HG03196 (cell line): ENCODE measurements at regions not wholly inside any gene's neighbourhood (a gene's known extent, or its start where the extent isn't known, plus 50 kb on each side); places are given as distances from the start of the nearest gene placed in this dataset.

Experiments
- ATAC-seq: cut with Tn5 transposase; IDR thresholded peaks from one replicate; pipeline ENCODE4 v1.9.1; 2021; ENCODE audit not compliant: unreplicated experiment

DNA sequence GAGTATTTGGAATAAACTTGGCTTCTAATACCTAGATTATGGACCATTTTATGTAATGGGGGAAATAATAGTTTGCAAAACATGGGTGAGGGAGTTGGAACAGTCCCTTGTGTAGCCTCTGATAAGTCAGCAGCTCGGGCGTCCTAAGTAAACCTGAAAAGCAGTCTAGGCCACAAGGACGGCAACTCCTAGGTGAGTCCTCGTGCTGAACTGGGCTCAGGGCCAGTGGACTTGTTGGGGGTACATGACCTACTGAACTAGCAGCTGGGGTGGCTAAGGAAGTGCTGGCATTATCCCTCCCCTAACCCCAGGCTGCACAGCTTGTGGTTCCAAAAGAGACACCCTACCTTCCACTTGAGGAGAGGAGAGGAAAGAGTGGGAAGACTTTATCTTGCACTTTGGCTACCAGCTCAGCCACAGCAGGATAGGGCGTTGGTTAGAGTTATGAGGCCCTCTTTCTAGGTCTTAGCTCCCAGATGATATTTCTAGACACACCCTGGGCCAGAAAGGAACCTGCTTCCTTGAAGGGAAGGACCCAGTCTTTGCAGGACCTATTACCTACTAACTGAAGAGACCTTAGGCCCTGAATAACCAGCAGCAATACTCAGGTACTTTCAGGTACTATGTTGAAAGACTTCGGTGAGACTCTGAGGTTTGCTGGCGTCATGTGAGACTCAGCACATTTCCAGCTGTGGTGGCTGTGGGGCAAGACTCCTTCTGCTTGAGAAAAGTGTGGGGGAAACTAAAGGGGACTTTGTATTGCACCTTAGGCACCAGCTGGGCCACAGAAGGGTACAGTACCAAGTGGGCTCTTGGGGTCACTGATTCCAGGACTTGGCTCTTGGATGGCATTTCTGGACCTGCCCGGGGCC is 71.0 kb downstream of the AQP4 start:
- no peak for ATAC-seq

DNA sequence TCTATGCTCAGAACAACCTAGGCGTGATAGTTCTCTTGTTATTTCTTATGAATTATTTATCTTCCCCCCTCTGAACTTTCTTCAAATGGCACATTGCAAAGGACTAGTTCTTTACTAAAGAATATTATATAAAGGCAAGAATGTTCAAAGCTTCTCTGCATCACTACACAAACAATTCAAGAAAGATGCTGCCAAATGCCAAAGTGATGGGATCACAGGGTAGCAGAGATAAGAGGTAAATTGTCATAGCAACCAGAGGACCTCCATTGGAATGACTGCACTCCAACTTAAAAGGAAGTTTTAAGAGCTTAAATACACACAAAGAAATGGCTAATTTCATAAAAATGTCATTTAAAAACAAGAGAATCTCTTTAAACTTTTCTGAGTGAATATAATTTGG is 72.8 kb downstream of the AQP4 start:
- no peak for ATAC-seq

- ATAC-seq: no peak
These were observed 73.8 kb downstream of the AQP4 start for GRCh38 chr18:26791676-26792075.

DNA sequence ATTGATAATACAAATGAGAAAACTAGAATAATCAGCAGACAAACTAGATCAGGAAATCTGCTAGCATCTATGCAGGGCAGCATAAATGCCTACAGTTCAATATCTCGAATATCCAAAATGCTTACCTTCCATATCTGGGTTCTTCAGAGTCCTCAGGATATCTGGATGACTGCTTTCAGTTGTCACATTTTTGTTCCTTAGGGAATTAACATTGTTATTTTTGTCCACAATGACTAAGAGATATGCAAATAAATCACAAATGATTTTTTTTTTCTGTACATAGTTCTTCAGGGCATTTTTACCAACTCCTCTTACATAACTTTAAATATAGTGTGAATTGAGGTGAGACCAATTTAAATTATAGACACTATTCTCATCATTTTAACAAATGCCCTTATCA is 80.9 kb downstream of the AQP4 start:
- ATAC-seq: no peak

DNA sequence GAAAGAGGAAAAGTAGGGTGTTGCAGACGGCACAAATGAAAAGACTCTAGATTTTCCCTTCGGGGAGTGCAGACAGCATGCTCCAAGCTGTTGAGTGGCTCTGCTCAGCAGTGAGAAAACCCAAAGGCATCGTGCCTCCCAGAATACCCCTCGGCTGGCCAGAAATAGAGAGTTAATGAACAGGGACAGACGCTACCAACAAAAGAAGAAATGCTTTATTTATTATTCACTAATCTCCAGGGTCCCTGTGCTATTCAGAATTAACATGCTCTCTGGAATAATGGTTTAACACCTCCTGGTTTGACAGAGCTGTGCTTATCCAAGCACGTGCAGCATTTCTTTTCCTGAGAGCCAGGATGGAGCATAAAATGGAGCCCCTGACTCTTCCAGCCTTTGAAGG is 82.3 kb downstream of the AQP4 start:
- ATAC-seq: no peak

DNA sequence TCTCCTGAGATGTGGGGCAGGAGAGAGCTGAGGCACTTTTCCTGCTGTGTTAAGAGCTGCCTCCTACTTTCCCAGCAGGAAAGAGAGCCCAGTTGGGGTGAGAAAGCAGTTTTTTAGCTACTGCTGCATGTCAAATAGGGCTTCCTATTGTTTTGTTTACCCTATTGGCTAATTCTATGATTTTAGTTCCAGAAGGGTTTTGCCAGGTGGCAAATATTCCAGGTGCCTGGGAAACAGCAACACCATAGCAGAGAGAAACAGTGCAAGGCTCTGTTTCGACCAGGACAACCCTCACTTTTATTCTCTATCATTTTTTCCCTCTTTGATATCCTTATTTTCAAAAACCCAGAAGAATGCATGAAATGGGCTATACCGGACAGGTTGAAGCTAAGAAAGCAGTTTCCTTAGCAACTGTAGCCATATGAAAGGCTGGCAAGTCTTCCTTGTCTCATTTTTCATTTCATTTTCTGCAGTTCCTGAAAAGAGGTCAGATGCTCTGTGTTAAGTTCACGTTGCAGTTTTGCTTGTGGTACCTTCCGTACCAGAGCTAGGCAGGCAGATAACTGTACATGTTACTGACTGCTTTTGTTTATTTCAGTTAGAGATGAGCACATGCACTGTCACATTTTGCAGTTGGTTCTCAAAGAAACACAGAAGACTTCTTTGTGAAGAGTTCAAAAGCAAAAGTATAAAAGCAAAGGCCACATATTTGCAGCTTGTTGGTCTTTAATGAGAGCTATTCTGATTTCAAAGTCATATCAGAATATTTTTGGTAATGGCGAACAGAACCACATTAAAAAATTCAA is 84.8 kb downstream of the AQP4 start:
- no peak for ATAC-seq

DNA sequence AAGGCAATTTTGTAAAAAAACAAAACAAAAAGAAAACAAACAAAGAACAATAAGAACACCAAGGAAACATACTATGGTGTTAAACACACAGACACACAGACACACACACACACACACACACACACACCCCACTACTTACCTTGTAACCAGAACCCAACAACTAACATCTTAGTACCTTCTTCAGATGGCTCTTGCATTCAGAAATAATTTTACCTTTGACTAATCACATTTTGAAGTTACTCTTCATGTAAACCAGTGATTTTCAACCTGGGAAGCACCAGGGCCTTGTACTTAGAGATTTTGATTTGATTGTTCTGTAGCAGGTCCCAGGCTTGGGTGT is 87.5 kb downstream of the AQP4 start:
- ATAC-seq: no peak

DNA sequence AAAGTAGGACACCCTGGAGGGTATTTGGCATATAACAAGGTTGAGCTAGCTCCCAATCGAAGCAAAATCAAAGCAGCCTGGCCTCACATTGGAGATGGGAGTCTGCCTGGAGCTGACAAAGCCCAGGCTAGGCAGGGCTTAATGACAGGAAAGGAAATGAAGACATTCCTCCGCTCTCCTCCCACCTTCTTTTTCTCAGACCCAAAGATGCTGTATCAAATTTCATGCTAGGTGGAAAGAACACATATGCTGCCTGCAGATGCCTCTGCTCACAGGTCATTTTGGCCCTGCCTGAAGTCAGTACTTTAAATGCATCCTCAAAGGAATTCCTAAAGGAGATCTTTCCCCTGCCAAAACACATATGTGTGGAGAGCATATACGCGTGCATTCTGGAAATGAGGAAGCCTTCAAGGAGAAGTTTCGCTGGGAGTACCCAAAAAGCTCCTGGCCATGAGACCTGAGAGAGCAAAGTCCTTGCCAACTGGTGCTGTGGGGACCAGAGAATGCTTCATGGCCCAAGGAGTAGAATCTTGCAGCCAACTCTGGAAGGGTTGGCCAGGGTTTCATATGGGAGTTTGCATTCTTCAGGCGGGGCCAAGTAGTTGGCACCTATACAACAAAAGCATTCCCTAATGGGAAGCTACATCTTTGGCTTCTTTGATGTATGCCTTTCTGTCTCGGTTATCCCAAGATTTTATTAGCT is 88.0 kb downstream of the AQP4 start:
- ATAC-seq: no peak

- no peak for ATAC-seq
These were observed 92.8 kb downstream of the AQP4 start for GRCh38 chr18:26772691-26773090.

DNA sequence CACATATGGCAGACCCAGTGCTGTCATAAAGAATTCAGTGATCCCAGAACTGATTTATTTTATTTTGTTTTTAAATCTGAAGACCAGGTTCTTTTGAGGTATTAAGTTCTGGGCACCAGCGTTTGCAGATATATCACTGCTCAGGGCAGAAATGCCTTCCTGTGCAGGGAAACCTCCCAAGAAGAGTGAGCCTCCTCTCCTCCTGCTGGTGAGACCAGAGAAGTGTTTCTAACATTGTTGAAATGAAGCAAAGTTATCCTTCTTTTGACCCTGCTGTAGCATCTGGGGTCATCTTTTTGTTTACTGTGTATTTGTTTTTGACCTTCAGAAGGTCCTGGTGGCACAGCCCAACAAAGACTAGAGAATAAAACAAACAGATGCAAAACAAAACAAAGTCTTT is 94.0 kb downstream of the AQP4 start:
- ATAC-seq: no peak

DNA sequence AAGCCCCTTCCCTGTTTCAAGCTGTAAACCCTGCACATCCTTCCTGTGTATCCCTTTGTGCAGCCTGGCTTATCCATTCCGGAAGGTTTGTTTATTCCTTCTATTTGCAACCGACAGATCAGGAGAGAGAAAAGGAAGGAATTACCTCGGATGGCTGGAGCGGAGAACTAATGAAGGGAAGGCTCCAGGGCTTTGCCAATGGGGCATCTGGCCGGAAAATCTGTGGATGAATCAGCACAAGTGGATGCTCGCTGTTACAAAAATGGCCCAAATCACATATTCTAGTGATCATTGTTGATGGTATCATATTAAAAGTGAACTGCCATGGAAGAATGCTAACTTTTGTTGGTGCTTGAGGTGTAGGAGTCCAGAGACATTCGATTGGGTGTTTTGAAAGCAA is 97.1 kb downstream of the AQP4 start:
- ATAC-seq: no peak

DNA sequence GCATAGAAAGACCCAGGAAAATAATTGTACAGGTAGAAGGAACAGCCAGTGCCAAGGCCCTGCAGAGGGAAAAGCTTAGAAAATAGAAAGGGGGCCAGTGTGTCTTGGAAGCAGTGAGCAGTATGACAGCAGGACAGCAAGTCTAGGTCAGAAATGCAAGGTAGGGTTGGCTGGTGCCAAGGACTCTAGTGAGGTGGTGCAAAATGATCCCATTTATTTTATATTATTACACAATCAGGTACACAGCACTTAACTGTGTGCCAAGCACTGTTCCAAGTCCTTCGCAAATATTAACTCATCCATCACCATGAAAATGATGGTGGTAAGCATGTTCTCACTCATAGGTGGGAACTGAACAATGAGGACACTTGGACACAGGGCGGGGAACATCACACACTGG is 100.0 kb downstream of the AQP4 start:
- ATAC-seq: no peak

- no peak for ATAC-seq
These were observed 100.9 kb downstream of the AQP4 start for GRCh38 chr18:26764586-26764985.

DNA sequence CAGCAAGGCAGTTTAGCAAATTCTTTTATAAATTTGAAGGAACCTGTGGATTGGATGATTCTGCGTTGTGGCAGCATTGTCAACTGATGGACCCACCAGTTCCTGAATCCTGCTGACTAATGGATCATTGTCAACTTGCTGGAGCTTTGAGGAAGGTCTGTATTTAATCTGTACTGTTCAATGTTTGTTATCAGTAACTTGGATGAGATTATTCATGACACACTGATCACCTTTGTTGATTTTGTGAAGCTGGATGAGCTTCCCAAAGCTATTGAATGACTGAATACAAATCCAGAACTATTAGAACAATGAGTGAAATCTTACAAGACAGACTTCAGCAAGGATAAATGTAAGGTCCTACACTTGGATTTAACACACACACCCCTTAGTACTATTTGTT is 101.3 kb downstream of the AQP4 start:
- ATAC-seq: no peak

GRCh38 chr18:26763446-26764110 is 101.9 kb downstream of the AQP4 start:
- ATAC-seq: no peak

DNA sequence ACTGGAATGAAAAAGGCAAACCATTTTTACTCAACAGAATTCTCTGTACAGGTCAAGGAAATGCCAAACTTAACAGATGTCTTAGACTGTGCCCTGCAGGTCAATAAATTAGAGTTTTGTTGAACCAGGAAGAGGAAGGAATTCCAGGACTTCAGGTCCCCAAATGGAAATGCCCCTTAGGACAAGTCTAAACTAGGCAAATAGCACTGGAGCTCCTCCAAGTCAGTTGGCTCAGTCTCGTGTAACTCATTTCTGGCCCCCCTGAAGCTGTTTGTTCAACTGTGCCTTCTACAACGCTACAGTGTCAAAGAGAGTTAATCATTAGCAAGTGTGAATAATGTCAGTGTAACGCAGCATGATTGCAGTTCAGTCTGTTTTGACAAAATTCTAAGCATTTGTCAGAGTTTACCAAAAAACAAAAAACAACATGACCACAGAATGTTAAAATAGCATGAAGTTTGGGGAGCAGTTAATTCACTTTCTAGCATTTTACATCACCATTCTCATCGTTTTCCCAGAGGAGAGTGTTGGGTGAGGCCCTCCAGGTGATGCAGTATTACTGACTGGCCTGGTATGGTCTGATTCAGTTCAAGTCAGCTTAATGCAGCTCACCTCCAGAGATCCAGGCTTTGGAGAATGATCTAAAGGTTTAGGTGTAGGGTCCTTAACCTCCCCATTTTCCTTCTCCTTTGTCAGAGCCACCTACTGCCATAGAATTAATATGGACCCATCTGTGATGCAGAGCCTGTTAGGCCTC is 108.1 kb downstream of the AQP4 start:
- no peak for ATAC-seq

DNA sequence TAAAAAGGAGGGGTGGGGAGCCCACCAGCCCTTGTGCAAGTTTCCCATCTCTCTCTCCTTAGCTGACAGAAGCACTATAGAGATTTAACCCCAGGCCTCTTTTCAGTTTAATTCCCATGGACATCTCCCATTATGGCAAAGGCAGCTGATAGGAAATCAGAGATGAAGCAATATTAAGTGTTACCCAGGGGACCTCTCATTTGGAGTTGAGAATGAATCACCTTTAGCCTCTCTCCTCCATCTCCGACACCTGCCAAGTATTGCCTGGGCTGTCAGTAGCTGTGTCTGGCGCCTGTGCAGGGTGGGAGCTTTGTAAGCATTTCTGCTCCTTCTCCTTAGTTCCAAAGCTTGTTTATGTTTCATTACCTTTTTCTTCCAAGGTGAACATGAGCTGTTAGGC is 109.0 kb downstream of the AQP4 start:
- ATAC-seq: no peak

DNA sequence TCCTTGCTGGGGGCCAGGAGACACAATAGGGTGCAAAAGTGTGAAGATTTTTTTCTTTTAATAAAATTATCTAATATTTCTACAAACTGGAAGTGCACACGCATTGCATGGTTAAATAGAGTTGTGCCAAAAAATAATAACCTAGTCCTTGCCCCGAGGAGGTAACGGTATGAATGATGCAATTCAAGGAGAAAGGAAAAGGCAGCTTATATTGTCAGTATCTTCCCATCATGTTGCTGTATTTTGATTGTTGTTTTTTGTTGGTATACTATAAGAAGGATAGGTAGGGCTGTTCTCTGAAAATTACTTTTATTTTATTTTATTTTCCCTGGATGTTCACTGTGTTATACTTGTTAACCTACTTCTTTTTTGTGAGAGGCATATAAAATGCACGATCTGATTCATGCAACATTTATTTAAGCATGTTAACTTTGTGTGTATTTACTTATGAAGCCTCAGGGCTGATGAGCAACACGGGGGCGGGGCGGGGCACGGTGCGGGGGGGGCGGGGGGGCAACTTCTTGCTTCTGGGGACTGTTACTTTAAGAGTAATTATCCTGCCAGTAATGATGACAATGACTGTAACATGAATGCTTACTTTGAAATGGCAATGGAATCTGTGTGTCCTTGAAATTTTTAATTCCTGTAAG is 118.6 kb downstream of the AQP4 start:
- ATAC-seq: no peak

- no peak for ATAC-seq
These were observed 119.1 kb downstream of the AQP4 start for GRCh38 chr18:26746398-26746797.
